Right atrium auricular region (tissue), 2 donors: ENCODE measurements at regions not wholly inside any gene's neighbourhood (a gene's known extent, or its start where the extent isn't known, plus 50 kb on each side); places are given as distances from the start of the nearest gene placed in this dataset.

Source experiments
- DNase-seq: peaks from one replicate; pipeline ENCODE4 v3.0.0-alpha.2; 2019; ENCODE audit warnings: low spot score
- H3K27ac ChIP-seq, 2 donors: fragments of 200-600 bp; sonication (generic); 1 replicate in 1 of 2; 2 replicates in 1 of 2; pipeline ENCODE4 v1.5.1; 2016 to 2019
- H3K27me3 ChIP-seq, 2 donors: fragments of 200-600 bp; sonication (generic); one replicate each; pipeline versions ENCODE4 v1.5.1 to v1.6.0; 2017 to 2019
- H3K36me3 ChIP-seq: fragments of 200-600 bp; sonication (generic); one replicate; pipeline ENCODE4 v1.5.1; 2016
- H3K4me1 ChIP-seq, 2 donors: fragments of 200-600 bp; sonication (generic); one replicate each; pipeline versions ENCODE4 v1.5.1 to v1.6.0; 2017 to 2019
- H3K4me3 ChIP-seq, 2 donors: fragments of 200-600 bp; sonication (generic); 1 replicate in 1 of 2; 2 replicates in 1 of 2; pipeline ENCODE4 v1.5.1; 2017 to 2019; ENCODE audit warnings: mild to moderate bottlenecking in 1 of 2, moderate library complexity in 1 of 2
- H3K9me3 ChIP-seq, 2 donors: fragments of 200-600 bp; sonication (generic); one replicate each; pipeline ENCODE4 v1.5.1; 2019
- TF ChIP-seq, protein P1 (sequence below), 2 donors: fragments of 200-600 bp; sonication (generic); IDR thresholded peaks; one replicate each; pipeline ENCODE4 v1.5.1; 2019; ENCODE audit warnings: antibody characterized with exemption in 2 of 2

DNA sequence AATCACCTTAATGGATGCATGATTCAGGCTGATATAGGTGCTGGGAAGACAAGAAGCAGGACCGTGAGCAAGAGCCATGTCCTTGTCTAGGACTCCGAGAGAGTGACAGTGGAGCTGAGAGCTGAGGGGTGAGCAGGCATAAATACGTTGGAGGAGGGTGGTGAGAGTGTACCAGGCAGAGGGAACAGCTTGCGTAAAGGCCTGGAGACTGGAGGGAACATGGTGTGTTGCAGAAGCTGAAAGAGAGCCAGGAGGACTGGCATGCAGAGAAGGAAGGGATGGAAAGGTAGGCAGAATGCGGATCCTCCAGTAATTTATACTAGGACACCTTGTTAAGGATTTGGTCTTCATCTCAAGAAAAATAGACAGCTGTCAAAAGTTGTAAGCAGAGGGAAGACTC is 653.2 kb downstream of the HS3ST4 start:
- Histone ChIP-seq H3K36me3 (no peaks in the 10 kb centered on the region), H3K4me1 (no peaks in the 10 kb centered on the region)

DNA sequence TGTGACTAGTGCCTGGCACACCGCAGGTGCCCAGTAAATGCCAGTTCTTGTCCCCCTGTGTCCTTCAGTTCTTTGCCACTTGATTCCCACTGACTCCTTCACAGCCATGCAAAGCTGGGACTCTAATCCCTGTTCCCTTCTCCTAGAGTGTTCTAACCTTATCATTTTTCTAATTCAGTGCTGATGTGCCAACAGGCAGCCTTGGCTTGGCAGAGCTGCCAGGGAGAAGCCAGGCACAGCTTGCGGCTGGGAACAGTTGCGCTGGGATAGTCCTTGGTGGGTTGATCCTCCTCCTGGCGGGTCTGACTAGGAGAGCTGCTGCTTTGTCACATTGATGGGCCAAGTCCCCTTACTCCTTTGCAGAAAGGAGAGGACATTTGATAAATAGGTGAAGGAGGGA is 654.2 kb downstream of the HS3ST4 start:
- TF ChIP-seq, protein P1, sequence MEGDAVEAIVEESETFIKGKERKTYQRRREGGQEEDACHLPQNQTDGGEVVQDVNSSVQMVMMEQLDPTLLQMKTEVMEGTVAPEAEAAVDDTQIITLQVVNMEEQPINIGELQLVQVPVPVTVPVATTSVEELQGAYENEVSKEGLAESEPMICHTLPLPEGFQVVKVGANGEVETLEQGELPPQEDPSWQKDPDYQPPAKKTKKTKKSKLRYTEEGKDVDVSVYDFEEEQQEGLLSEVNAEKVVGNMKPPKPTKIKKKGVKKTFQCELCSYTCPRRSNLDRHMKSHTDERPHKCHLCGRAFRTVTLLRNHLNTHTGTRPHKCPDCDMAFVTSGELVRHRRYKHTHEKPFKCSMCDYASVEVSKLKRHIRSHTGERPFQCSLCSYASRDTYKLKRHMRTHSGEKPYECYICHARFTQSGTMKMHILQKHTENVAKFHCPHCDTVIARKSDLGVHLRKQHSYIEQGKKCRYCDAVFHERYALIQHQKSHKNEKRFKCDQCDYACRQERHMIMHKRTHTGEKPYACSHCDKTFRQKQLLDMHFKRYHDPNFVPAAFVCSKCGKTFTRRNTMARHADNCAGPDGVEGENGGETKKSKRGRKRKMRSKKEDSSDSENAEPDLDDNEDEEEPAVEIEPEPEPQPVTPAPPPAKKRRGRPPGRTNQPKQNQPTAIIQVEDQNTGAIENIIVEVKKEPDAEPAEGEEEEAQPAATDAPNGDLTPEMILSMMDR (IDR thresholded peaks at IDR 0.05) = no peak
- DNase-seq = no peak
- Histone ChIP-seq H3K36me3 (no peaks in the 10 kb centered on the region), H3K4me3 (no peak overlapping the region), H3K27me3 (no peaks in the 10 kb centered on the region), H3K4me1 (no peaks in the 10 kb centered on the region), H3K27ac (no peak overlapping the region), H3K9me3 (peaks cover 0 to 8% of the 10 kb centered on the region in 2 donors)

More for the DNA sequence above, 653.2 kb downstream of the HS3ST4 start:
- H3K4me3 ChIP-seq = no peak overlapping the region
- no peak overlapping the region for H3K27ac ChIP-seq
- no peaks in the 10 kb centered on the region for H3K9me3 ChIP-seq
- TF ChIP-seq, protein P1 (IDR thresholded peaks at IDR 0.05) = no peak
- no peak for DNase-seq
- H3K27me3 ChIP-seq = no peaks in the 10 kb centered on the region

DNA sequence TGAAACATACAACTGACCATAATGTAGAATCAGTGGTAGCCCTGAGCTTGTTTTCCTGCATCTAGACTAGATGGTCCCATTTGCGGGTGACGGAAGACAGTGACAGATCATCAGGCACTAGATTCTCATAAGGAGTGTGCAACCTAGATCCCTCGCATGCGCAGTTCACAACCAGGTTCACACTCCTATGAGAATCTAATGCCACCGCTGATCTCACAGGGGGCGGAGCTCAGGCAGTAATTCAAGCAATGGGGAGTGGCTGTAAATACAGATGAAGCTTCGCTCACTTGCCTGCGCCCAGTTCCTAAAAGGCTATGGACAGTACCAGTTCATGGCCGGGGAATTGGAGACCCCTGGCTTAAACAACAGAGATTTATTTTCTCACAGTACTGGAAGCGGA is 656.3 kb downstream of the HS3ST4 start:
- Histone ChIP-seq H3K9me3 (peaks cover 0 to 8% of the 10 kb centered on the region in 2 donors), H3K36me3 (no peaks in the 10 kb centered on the region), H3K27ac (no peak overlapping the region), H3K4me3 (no peak overlapping the region), H3K27me3 (no peaks in the 10 kb centered on the region), H3K4me1 (no peaks in the 10 kb centered on the region)
- TF ChIP-seq, protein P1 (IDR thresholded peaks at IDR 0.05) = no peak
- DNase-seq = no peak

DNA sequence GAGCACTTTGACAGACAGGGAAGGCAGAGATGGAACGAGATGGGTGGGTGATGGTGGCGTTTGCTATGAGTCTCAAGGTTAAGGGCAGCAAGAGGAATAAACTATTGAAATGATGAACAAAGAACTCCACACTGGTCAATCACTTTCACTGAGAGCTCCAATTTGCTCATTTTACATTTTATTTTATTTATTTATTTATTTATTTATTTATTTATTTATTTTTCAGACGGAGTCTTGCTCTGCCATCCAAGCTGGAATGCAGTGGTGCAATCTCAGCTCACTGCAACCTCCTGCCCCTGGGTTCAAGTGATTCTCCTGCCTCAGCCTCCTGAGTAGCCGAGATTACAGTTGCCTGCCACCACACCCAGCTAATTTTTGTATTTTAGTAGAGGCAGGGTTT is 669.1 kb downstream of the HS3ST4 start:
- Histone ChIP-seq H3K36me3 (no peaks in the 10 kb centered on the region), H3K27ac (no peak overlapping the region), H3K9me3 (no peaks in the 10 kb centered on the region), H3K4me1 (no peaks in the 10 kb centered on the region), H3K27me3 (no peaks in the 10 kb centered on the region), H3K4me3 (no peak overlapping the region)
- DNase-seq = no peak
- TF ChIP-seq, protein P1 (IDR thresholded peaks at IDR 0.05) = no peak

DNA sequence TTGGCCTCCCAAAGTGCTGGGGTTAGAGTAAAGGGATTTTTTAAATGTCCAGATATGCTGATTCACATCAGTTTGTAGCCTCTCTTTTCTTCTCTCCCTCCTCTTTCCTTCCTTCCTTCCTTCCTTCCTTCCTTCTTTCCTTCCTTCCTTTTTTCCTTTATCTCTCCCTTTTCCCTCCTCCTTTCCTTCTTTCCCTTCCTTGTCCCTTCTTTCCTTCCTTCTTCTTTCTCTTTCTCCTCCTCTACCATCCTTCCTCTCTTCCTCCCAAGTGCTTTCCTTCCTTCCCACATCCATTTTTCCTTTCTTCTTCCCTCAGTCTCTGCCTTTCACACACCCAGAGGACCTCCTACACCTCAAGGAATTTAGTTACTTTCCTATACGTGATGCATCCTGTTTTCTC is 671.8 kb downstream of the HS3ST4 start:
- TF ChIP-seq, protein P1 (IDR thresholded peaks at IDR 0.05) = no peak
- no peaks in the 10 kb centered on the region for H3K27me3 ChIP-seq
- no peak for DNase-seq

DNA sequence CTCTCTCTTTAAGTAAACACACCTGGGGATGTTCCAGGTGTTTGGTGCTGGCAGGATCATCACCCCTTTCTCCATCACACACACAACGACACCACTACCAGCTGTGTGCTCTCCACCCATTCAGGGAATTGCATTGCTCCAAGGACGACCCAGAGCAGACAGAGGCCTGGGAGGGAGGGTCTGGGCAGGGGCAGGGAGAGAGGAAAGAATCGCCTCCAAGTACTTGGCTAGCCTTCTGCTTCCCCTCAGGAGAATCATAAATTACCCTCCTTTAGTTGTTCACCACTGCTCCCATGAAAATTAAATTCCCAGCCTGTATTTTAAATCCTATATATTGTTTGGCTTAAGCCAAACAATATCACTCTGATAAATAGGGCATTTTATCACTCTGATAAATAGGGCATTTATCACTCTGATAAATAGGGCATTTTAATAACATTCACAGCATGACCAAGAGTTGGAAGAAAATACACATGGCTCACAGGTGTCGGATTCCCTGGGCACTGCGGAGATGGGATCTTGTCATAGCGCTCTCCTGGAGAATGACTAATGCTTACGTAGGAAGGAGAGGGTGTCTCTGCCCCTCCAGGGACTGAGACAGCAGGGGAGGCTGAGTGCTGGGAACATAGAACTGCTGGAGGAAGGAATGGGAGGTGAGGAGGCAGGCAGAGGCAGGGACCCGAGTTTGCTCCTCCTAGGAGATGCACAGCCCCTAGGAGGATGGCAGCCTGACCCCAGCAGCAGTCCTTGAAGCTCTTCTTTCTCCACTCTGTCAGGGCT is 673.6 kb downstream of the HS3ST4 start:
- H3K27me3 ChIP-seq = no peaks in the 10 kb centered on the region
- TF ChIP-seq, protein P1 (IDR thresholded peaks at IDR 0.05) = no peak
- no peaks in the 10 kb centered on the region for H3K36me3 ChIP-seq
- no peaks in the 10 kb centered on the region for H3K4me1 ChIP-seq
- no peak overlapping the region for H3K4me3 ChIP-seq
- no peaks in the 10 kb centered on the region for H3K9me3 ChIP-seq
- no peak for DNase-seq
- H3K27ac ChIP-seq = no peak overlapping the region

More for the DNA sequence above, 671.8 kb downstream of the HS3ST4 start:
- Histone ChIP-seq H3K36me3 (no peaks in the 10 kb centered on the region), H3K27ac (no peak overlapping the region), H3K9me3 (no peaks in the 10 kb centered on the region), H3K4me1 (no peaks in the 10 kb centered on the region), H3K4me3 (no peak overlapping the region)
